Right lobe of liver (tissue), 4 donors: ENCODE measurements at regions not wholly inside any gene's neighbourhood (a gene's known extent, or its start where the extent isn't known, plus 50 kb on each side); places are given as distances from the start of the nearest gene placed in this dataset.

Source experiments
- POLR2A ChIP-seq: fragments of 450-650 bp; IDR thresholded peaks from one replicate; pipeline ENCODE4 v1.6.1; 2017; ENCODE audit warnings: antibody characterized with exemption, mild to moderate bottlenecking
- TF ChIP-seq, protein P1 (sequence below), 4 donors: fragments of 200-600 bp in 3 of 4; fragments of 450-650 bp in 1 of 4; IDR thresholded peaks; one replicate each; pipeline versions ENCODE4 v1.5.1 to v1.8.0; 2016 to 2022; ENCODE audit warnings: antibody characterized with exemption in 4 of 4, mild to moderate bottlenecking in 2 of 4
- donor health status: DM: no; HTN: no; CAD: no.
- donor health status: DM: no; HTN: no; CAD: no.
- donor health status: DM: no; HTN: yes; CAD: no.

DNA sequence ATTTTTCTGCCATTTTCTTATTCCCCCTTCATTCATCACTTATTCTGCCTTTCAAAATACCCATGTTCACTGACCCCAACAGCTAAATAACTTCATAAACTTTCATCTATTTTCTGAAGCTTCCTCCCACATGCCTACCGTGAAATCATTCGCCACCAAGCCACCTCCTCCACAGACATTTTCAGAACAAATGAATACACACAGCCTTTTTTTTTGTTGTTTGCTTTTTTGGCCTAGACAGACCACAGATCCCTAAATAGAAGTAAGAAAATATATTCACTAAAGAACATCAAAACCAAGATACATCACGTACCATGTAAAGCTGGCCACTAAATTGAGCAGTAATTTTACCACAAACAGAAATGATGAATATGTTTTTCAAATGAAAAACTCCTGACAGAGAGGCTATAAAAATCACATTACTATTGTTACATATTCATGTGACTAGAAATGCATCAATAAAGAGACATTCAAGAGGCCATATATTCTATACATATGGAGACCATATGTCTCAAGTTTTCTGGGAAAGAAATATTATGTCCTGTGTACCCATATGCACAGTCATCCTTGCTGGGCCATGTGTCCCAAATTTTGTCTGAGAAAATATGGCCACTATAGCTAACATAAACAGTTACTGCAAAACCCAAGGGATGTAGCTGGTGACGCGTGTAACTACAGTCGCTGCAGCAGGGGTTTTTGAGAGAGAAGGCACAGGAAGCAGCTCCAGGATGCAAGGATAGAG is 200.3 kb downstream of the FBXO15 start:
- TF ChIP-seq POLR2A, result no peak
- TF ChIP-seq, protein P1, sequence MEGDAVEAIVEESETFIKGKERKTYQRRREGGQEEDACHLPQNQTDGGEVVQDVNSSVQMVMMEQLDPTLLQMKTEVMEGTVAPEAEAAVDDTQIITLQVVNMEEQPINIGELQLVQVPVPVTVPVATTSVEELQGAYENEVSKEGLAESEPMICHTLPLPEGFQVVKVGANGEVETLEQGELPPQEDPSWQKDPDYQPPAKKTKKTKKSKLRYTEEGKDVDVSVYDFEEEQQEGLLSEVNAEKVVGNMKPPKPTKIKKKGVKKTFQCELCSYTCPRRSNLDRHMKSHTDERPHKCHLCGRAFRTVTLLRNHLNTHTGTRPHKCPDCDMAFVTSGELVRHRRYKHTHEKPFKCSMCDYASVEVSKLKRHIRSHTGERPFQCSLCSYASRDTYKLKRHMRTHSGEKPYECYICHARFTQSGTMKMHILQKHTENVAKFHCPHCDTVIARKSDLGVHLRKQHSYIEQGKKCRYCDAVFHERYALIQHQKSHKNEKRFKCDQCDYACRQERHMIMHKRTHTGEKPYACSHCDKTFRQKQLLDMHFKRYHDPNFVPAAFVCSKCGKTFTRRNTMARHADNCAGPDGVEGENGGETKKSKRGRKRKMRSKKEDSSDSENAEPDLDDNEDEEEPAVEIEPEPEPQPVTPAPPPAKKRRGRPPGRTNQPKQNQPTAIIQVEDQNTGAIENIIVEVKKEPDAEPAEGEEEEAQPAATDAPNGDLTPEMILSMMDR (IDR thresholded peaks at IDR 0.05), result no peak
